HCT116 (cell line): ENCODE measurements at regions not wholly inside any gene's neighbourhood (a gene's known extent, or its start where the extent isn't known, plus 50 kb on each side); places are given as distances from the start of the nearest gene placed in this dataset.

Source experiments
- EZH2 ChIP-seq: fragments of 200-600 bp; sonication (generic); IDR thresholded peaks from 2 replicates; pipeline ENCODE4 v1.6.1; 2017; ENCODE audit warnings: antibody characterized with exemption, mixed run types
- POLR2A ChIP-seq: IDR thresholded peaks from 2 replicates; pipeline ENCODE4 v1.7.0; 2011; ENCODE audit warnings: borderline replicate concordance; ENCODE audit not compliant: insufficient read depth, insufficient read length; ENCODE audit errors: extremely low read depth
- POLR2AphosphoS5 ChIP-seq: IDR thresholded peaks from 2 replicates; pipeline ENCODE4 v1.6.1; 2011; ENCODE audit warnings: mild to moderate bottlenecking, low read depth, low read length, moderate library complexity
- RAD21 ChIP-seq: IDR thresholded peaks from 2 replicates; pipeline ENCODE4 v1.6.1; 2012; ENCODE audit warnings: low read depth, mild to moderate bottlenecking
- SP1 ChIP-seq: IDR thresholded peaks from 2 replicates; pipeline ENCODE4 v1.6.1; 2012; ENCODE audit warnings: low read depth
- TCF7L2 ChIP-seq: IDR thresholded peaks from 2 replicates; pipeline ENCODE4 v1.7.0; 2011; ENCODE audit warnings: borderline replicate concordance, inconsistent platforms; ENCODE audit not compliant: insufficient read depth, insufficient read length; ENCODE audit errors: extremely low read depth
- ZNF274 ChIP-seq: fragments of 200-500 bp; sonication (Bioruptor generic); IDR thresholded peaks from 2 replicates; pipeline ENCODE4 v1.6.1; 2014; ENCODE audit warnings: mild to moderate bottlenecking, low read depth, low read length, inconsistent platforms
- TF ChIP-seq, protein P1 (sequence below): IDR thresholded peaks from 2 replicates; pipeline ENCODE4 v1.6.1; 2012; ENCODE audit warnings: low read depth
- TF ChIP-seq, protein P2 (sequence below), 3 experiments: fragments of 200-600 bp in 1 of 3; sonication (generic) in 1 of 3; IDR thresholded peaks in 2 of 3; conservative IDR thresholded peaks in 1 of 3; 2 replicates each; pipeline ENCODE4 v1.5.1; 2012 to 2017; ENCODE audit warnings: low read depth in 2 of 3, low read length in 2 of 3, antibody characterized with exemption in 1 of 3, borderline replicate concordance in 1 of 3, control low read depth in 1 of 3, mild to moderate bottlenecking in 1 of 3, mixed read lengths in 1 of 3, mixed run types in 1 of 3, moderate library complexity in 1 of 3; ENCODE audit not compliant: insufficient read depth in 1 of 3
- TF ChIP-seq, protein P3 (sequence below): IDR thresholded peaks from 2 replicates; pipeline ENCODE4 v1.6.1; 2012

DNA sequence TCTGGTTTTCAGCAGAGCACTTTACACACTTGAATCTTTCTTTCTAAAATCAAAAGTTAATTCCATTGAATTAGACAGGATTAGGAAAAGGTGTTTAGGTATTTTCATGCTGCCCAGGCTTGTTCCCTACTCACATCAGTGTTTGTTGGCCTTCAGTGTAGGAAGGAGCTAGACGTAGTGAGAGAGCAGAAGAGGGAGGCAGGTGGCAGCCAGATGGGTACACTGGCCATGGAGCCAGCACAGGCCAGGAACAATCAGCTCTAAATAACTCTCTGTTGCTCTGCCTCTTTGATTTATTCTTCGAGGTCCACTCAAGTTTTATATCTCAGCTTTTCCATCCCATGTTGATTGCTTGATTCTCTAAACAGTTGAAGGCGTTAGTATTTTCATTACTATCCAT, 529.6 kb downstream of the PSAT1 start:
- TF ChIP-seq, protein P1, sequence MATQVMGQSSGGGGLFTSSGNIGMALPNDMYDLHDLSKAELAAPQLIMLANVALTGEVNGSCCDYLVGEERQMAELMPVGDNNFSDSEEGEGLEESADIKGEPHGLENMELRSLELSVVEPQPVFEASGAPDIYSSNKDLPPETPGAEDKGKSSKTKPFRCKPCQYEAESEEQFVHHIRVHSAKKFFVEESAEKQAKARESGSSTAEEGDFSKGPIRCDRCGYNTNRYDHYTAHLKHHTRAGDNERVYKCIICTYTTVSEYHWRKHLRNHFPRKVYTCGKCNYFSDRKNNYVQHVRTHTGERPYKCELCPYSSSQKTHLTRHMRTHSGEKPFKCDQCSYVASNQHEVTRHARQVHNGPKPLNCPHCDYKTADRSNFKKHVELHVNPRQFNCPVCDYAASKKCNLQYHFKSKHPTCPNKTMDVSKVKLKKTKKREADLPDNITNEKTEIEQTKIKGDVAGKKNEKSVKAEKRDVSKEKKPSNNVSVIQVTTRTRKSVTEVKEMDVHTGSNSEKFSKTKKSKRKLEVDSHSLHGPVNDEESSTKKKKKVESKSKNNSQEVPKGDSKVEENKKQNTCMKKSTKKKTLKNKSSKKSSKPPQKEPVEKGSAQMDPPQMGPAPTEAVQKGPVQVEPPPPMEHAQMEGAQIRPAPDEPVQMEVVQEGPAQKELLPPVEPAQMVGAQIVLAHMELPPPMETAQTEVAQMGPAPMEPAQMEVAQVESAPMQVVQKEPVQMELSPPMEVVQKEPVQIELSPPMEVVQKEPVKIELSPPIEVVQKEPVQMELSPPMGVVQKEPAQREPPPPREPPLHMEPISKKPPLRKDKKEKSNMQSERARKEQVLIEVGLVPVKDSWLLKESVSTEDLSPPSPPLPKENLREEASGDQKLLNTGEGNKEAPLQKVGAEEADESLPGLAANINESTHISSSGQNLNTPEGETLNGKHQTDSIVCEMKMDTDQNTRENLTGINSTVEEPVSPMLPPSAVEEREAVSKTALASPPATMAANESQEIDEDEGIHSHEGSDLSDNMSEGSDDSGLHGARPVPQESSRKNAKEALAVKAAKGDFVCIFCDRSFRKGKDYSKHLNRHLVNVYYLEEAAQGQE = no peak
- TF ChIP-seq, protein P2, sequence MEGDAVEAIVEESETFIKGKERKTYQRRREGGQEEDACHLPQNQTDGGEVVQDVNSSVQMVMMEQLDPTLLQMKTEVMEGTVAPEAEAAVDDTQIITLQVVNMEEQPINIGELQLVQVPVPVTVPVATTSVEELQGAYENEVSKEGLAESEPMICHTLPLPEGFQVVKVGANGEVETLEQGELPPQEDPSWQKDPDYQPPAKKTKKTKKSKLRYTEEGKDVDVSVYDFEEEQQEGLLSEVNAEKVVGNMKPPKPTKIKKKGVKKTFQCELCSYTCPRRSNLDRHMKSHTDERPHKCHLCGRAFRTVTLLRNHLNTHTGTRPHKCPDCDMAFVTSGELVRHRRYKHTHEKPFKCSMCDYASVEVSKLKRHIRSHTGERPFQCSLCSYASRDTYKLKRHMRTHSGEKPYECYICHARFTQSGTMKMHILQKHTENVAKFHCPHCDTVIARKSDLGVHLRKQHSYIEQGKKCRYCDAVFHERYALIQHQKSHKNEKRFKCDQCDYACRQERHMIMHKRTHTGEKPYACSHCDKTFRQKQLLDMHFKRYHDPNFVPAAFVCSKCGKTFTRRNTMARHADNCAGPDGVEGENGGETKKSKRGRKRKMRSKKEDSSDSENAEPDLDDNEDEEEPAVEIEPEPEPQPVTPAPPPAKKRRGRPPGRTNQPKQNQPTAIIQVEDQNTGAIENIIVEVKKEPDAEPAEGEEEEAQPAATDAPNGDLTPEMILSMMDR (IDR thresholded peaks at IDR 0.05 in 2 of 3, conservative IDR thresholded peaks at IDR 0.05 in 1 of 3; ENCODE audit: borderline replicate concordance in 1 of 3, insufficient read depth in 1 of 3, low read depth in 2 of 3, low read length in 2 of 3) = no peak
- no peak for TF ChIP-seq EZH2
- TF ChIP-seq, protein P3, sequence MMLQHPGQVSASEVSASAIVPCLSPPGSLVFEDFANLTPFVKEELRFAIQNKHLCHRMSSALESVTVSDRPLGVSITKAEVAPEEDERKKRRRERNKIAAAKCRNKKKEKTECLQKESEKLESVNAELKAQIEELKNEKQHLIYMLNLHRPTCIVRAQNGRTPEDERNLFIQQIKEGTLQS = no peak
- TF ChIP-seq SP1 = no peak
- TF ChIP-seq RAD21 = no peak
- no peak for TF ChIP-seq POLR2AphosphoS5
- TF ChIP-seq TCF7L2 = no peak
- TF ChIP-seq POLR2A = no peak
- no peak for TF ChIP-seq ZNF274
